Liver (tissue), 7 donors: ENCODE measurements at regions not wholly inside any gene's neighbourhood (a gene's known extent, or its start where the extent isn't known, plus 50 kb on each side); places are given as distances from the start of the nearest gene placed in this dataset.

Experiments
- DNase-seq: peaks from one replicate; pipeline ENCODE4 v3.0.0-alpha.2; 2017; ENCODE audit warnings: low spot score
- H3K27ac ChIP-seq, 2 donors: one replicate each; pipeline ENCODE4 v1.7.0; 2013; ENCODE audit warnings: inconsistent platforms in 2 of 2, low read length in 2 of 2, control low read depth in 1 of 2, low read depth in 1 of 2, mild to moderate bottlenecking in 1 of 2
- H3K27me3 ChIP-seq, 4 donors: one replicate each; pipeline versions ENCODE4 v1.6.1 to v1.7.0; 2013; ENCODE audit warnings: low read length in 3 of 4, inconsistent platforms in 1 of 4, mild to moderate bottlenecking in 1 of 4, moderate library complexity in 1 of 4; ENCODE audit not compliant: control insufficient read depth in 4 of 4, insufficient read depth in 4 of 4
- H3K36me3 ChIP-seq, 4 donors: one replicate each; pipeline versions ENCODE4 v1.6.1 to v1.7.0; 2013; ENCODE audit warnings: low read length in 3 of 4, mild to moderate bottlenecking in 3 of 4, low read depth in 1 of 4, moderate library complexity in 1 of 4; ENCODE audit not compliant: control insufficient read depth in 4 of 4, insufficient read depth in 3 of 4
- H3K4me1 ChIP-seq, 4 donors: one replicate each; pipeline versions ENCODE4 v1.6.1 to v1.7.0; 2013; ENCODE audit warnings: low read length in 3 of 4, mild to moderate bottlenecking in 3 of 4, moderate library complexity in 1 of 4; ENCODE audit not compliant: control insufficient read depth in 4 of 4, insufficient read depth in 4 of 4
- H3K4me3 ChIP-seq, 3 donors: one replicate each; pipeline versions ENCODE4 v1.6.1 to v1.7.0; 2013; ENCODE audit warnings: low read length in 3 of 3, control low read depth in 1 of 3, low read depth in 1 of 3, mild to moderate bottlenecking in 1 of 3
- H3K9ac ChIP-seq, 2 donors: one replicate each; pipeline ENCODE4 v1.7.0; 2013; ENCODE audit warnings: low read length in 2 of 2, mild to moderate bottlenecking in 2 of 2, moderate library complexity in 2 of 2, control low read depth in 1 of 2, low read depth in 1 of 2
- H3K9me3 ChIP-seq, 4 donors: one replicate each; pipeline versions ENCODE4 v1.6.1 to v1.7.0; 2013; ENCODE audit warnings: low read length in 3 of 4; ENCODE audit not compliant: control insufficient read depth in 4 of 4
- EGR1 ChIP-seq, 2 donors: IDR thresholded peaks; 2 replicates each; pipeline ENCODE4 v1.6.1; 2016 to 2018; ENCODE audit warnings: antibody characterized with exemption in 2 of 2, low read depth in 2 of 2
- FOXA1 ChIP-seq: IDR thresholded peaks from 2 replicates; pipeline ENCODE4 v1.6.1; 2016; ENCODE audit warnings: antibody characterized with exemption
- FOXA2 ChIP-seq: IDR thresholded peaks from 2 replicates; pipeline ENCODE4 v1.6.1; 2016; ENCODE audit warnings: antibody characterized with exemption
- GABPA ChIP-seq, 2 donors: IDR thresholded peaks in 1 of 2; conservative IDR thresholded peaks in 1 of 2; 2 replicates each; pipeline ENCODE4 v1.6.1; 2016; ENCODE audit warnings: antibody characterized with exemption in 2 of 2, mild to moderate bottlenecking in 1 of 2, moderate library complexity in 1 of 2
- HNF4A ChIP-seq, 2 donors: conservative IDR thresholded peaks; 2 replicates each; pipeline ENCODE4 v1.6.1; 2016; ENCODE audit warnings: antibody characterized with exemption in 2 of 2, mild to moderate bottlenecking in 2 of 2
- JUND ChIP-seq, 2 donors: IDR thresholded peaks; 2 replicates each; pipeline ENCODE4 v1.6.1; 2016; ENCODE audit warnings: antibody characterized with exemption in 2 of 2
- NR2F2 ChIP-seq: IDR thresholded peaks from 2 replicates; pipeline ENCODE4 v1.6.1; 2016; ENCODE audit warnings: antibody characterized with exemption
- RAD21 ChIP-seq, 2 donors: IDR thresholded peaks; 2 replicates each; pipeline ENCODE4 v1.6.1; 2016; ENCODE audit warnings: antibody characterized with exemption in 2 of 2, mild to moderate bottlenecking in 2 of 2
- SP1 ChIP-seq: IDR thresholded peaks from 2 replicates; pipeline ENCODE4 v1.6.1; 2018; ENCODE audit warnings: antibody characterized with exemption, mild to moderate bottlenecking
- TAF1 ChIP-seq: conservative IDR thresholded peaks from 2 replicates; pipeline ENCODE4 v1.6.1; 2016; ENCODE audit warnings: antibody characterized with exemption, mild to moderate bottlenecking
- YY1 ChIP-seq: IDR thresholded peaks from 2 replicates; pipeline ENCODE4 v1.6.1; 2016; ENCODE audit warnings: antibody characterized with exemption, mild to moderate bottlenecking
- WGBS: extraction: QIAGEN DNeasy Blood & Tissue Kit; methylation state at CpG from one replicate; pipeline ENCODE4 v1.1.7; 2013; 5-methylcytosine and 5-hydroxymethylcytosine counted together
- TF ChIP-seq, protein P1 (sequence below): IDR thresholded peaks from 2 replicates; pipeline ENCODE4 v1.6.1; 2016; ENCODE audit warnings: antibody characterized with exemption, mild to moderate bottlenecking
- TF ChIP-seq, protein P2 (sequence below): IDR thresholded peaks from 2 replicates; pipeline ENCODE4 v1.6.1; 2016; ENCODE audit warnings: antibody characterized with exemption
- TF ChIP-seq, protein P3 (sequence below): IDR thresholded peaks from 2 replicates; pipeline ENCODE4 v1.6.1; 2016; ENCODE audit warnings: antibody characterized with exemption
- donor health status: healthy.
- donor health status: healthy.
- donor health status: healthy.
- donor health status: healthy.

DNA sequence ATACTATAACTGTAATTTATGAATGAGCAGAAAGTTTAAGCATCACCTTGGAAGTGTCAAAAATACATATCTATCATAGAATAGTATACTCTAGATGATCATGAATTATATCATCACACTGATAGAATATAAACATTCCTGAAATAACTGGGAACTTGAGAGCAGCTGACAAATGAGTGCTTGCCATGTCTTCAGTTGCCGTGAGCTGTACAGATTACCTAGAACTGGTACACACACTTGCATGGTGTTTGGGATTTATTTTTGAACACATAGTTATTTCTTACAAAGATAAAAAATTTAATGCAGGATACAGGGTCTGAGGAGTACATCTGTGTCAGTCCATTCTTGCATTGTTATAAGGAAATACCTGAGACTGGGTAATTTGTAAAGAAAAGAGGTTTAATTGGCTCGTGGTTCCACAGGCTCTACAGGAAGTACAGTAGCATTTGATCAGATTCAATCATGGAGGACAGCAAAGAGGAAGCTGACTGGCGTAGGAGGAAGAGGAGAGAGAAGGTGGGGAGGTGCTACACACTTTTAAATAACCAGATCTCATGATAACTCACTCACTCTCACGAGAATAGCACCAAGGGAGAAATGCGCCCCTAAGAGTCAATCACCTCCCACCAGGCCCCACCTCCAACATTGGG lies 60.4 kb upstream of the MBNL2 start (continued):
- TF ChIP-seq, protein P1, sequence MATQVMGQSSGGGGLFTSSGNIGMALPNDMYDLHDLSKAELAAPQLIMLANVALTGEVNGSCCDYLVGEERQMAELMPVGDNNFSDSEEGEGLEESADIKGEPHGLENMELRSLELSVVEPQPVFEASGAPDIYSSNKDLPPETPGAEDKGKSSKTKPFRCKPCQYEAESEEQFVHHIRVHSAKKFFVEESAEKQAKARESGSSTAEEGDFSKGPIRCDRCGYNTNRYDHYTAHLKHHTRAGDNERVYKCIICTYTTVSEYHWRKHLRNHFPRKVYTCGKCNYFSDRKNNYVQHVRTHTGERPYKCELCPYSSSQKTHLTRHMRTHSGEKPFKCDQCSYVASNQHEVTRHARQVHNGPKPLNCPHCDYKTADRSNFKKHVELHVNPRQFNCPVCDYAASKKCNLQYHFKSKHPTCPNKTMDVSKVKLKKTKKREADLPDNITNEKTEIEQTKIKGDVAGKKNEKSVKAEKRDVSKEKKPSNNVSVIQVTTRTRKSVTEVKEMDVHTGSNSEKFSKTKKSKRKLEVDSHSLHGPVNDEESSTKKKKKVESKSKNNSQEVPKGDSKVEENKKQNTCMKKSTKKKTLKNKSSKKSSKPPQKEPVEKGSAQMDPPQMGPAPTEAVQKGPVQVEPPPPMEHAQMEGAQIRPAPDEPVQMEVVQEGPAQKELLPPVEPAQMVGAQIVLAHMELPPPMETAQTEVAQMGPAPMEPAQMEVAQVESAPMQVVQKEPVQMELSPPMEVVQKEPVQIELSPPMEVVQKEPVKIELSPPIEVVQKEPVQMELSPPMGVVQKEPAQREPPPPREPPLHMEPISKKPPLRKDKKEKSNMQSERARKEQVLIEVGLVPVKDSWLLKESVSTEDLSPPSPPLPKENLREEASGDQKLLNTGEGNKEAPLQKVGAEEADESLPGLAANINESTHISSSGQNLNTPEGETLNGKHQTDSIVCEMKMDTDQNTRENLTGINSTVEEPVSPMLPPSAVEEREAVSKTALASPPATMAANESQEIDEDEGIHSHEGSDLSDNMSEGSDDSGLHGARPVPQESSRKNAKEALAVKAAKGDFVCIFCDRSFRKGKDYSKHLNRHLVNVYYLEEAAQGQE: no peak
- TF ChIP-seq YY1: no peak

DNA sequence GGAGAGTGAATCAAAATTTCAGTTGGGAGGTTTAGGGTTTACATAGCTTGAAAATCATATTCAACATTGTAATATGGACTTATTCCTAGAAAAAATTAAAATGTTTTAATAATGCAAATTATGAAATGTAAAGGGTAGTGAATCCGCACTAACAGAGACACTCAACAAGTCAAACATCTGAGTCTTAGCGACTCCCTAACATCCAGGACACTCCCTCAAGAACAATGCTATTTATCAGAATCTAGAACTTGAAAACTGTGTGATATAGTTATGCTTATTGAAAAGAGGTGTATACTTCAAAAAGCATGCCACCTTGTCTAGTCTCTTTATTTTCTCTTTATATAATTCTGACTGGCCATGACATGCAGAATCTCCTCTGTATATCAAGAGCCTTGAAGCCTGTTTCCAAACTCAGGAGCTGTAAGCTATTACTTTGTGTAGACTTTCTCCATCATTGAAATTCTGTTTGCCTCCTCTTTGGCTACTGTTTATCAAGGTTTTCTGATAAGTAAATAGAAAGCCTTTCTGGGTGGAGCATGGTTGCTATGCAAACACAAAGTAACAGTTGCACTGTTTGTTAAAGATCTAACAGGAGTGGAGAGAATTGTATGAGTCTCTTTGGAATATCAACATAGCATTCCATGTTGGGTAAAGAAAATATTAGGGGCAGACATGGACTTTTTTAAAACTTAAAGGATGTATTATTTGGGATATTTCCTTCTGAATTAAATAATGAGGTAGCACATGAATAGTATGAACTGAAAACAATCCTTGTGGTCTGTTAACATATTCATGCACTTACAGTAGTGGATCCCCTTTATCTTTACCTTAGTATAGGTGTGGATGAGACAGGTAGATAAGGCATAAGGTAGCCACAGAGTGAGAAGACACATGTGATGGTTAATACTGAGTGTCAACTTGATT lies 56.4 kb upstream of the MBNL2 start:
- H3K9me3 ChIP-seq: no peaks in the 10 kb centered on the region
- H3K27ac ChIP-seq: no peak overlapping the region
- H3K4me1 ChIP-seq: peaks cover 0 to 9% (median 5%) of the 10 kb centered on the region in 4 donors
- no peaks in the 10 kb centered on the region for H3K36me3 ChIP-seq
- TF ChIP-seq GABPA (IDR thresholded peaks at IDR 0.05 in 1 of 2, conservative IDR thresholded peaks at IDR 0.05 in 1 of 2) (no peak), EGR1 (IDR thresholded peaks at IDR 0.05; ENCODE audit: low read depth in 2 of 2) (no peak), RAD21 (IDR thresholded peaks at IDR 0.05) (peak; percentile 22 to 25), TAF1 (no peak), FOXA2 (peak; percentile 77), SP1 (peak; percentile 16)
- WGBS: 90% methylated on average over 2 of the region's 2 CpGs
- DNase-seq: no peak
- H3K27me3 ChIP-seq: no peaks in the 10 kb centered on the region
- H3K4me3 ChIP-seq: no peak overlapping the region
- peak overlapping the region in 1 of 2 donors; percentile 56 for H3K9ac ChIP-seq

DNA sequence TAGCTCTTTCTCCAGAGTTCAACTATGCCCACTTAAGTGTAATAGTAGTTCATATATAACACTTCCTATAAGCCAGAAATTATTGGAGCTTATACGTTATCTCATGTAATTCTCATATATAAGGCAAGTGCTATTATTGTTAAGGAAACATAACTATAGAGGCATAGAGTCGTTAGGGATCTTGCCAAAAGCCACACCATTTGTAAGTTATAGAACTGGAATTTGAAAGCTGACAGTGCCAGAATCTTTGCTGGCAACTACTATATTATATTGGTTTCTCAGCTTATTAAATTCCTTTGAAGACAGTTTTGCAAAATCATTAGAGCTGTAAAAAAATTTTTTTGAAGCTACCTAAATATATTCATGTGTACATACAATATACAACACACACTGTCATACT lies 51.0 kb upstream of the MBNL2 start:
- Histone ChIP-seq H3K4me1 (peaks cover 0 to 2% (median under 1%) of the 10 kb centered on the region in 4 donors), H3K36me3 (no peaks in the 10 kb centered on the region), H3K9me3 (no peaks in the 10 kb centered on the region), H3K27ac (no peak overlapping the region), H3K4me3 (no peak overlapping the region), H3K9ac (no peak overlapping the region), H3K27me3 (no peaks in the 10 kb centered on the region)
- DNase-seq: no peak
- 90% methylated on average over 2 of the region's 2 CpGs for WGBS
- TF ChIP-seq FOXA1 (no peak), JUND (IDR thresholded peaks at IDR 0.05) (no peak), HNF4A (conservative IDR thresholded peaks at IDR 0.05) (no peak), NR2F2 (no peak)
- TF ChIP-seq, protein P2, sequence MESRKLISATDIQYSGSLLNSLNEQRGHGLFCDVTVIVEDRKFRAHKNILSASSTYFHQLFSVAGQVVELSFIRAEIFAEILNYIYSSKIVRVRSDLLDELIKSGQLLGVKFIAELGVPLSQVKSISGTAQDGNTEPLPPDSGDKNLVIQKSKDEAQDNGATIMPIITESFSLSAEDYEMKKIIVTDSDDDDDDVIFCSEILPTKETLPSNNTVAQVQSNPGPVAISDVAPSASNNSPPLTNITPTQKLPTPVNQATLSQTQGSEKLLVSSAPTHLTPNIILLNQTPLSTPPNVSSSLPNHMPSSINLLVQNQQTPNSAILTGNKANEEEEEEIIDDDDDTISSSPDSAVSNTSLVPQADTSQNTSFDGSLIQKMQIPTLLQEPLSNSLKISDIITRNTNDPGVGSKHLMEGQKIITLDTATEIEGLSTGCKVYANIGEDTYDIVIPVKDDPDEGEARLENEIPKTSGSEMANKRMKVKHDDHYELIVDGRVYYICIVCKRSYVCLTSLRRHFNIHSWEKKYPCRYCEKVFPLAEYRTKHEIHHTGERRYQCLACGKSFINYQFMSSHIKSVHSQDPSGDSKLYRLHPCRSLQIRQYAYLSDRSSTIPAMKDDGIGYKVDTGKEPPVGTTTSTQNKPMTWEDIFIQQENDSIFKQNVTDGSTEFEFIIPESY: no peak
- TF ChIP-seq, protein P3, sequence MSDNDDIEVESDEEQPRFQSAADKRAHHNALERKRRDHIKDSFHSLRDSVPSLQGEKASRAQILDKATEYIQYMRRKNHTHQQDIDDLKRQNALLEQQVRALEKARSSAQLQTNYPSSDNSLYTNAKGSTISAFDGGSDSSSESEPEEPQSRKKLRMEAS: no peak
- TF ChIP-seq, protein P1: no peak
